ENCODE measurements at regions not wholly inside any gene's neighbourhood (a gene's known extent, or its start where the extent isn't known, plus 50 kb on each side); places are given as distances from the start of the nearest gene placed in this dataset.
"Not testable (repeated sequence)": the region's sequence is repeated elsewhere in the genome, so short reads cannot be mapped to it uniquely, and the experiment has no call there.

DNA sequence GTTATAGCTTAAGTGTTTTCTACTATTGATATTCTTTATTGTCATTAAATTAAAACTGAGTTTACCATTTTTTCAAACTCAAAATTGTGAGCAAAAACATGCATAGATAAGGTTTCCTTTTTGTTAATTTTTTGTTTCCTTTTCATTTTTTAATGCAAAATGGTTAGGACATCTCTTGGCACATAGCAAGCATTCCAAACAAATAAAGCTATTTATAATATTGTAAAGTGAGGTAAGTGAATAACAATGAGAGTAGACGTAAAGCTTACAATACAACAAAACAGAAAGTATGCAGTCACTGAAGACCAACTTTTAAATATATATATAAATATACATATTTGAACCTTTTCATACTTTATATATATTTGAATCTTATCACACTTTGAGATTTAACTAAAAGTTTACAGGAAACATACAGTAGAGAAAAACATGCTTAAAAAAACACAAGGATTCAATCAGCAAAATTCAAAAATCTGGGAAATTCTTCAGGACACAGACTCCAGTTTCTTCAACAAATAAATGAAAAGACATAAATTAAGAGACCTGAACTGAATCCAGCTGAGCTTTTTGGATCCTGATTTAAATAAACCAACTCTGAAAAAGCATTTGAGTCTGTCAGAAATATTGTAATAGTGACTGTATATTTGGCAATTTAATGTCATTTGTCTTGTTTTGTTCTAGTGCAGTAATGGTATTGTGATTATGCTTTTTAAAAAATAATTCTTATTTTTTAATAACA, 67.5 kb upstream of the SAMSN1 start:
- DNase-seq (ENCODE audit: low read depth), result no peak

DNA sequence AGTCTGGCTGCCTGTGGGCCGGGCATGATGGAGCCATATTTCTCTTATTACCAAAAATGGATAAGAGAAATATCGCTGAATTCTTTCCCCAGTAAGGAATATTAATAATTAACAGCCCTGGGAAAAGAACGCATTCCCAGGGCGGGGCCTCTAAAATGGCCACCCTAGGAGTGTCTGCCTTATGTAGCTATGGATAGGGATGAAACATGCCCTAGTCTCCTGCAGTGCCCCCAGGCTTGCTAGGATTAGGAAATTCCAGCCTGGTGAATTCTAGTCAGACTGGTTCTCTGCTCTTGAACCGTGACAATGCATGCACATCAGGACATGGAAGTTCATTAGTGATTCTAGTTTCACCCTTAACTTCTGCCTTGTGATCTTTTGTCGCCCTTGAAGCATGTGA, 64.0 kb upstream of the SAMSN1 start:
- DNase-seq (ENCODE audit: low read depth), result not testable (repeated sequence)

DNA sequence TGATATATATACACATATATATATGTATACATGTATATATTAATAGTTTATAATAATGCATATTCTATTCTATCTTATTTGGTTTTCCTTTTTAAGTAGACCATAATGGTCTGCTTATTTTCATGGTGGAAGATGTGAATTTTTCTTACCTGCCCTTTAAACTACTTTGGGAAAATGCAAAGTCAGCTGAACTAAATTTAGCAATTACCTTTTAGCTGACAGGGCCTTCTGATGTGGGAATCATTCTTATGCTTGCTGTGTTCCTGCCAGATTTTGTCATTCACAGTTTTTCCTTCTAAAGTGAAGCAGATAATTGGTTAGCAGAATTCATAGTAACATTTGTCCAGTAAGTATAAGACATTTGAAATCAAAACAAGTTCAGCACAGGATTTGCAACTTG, 63.2 kb upstream of the SAMSN1 start:
- no peak for DNase-seq (ENCODE audit: low read depth)

DNA sequence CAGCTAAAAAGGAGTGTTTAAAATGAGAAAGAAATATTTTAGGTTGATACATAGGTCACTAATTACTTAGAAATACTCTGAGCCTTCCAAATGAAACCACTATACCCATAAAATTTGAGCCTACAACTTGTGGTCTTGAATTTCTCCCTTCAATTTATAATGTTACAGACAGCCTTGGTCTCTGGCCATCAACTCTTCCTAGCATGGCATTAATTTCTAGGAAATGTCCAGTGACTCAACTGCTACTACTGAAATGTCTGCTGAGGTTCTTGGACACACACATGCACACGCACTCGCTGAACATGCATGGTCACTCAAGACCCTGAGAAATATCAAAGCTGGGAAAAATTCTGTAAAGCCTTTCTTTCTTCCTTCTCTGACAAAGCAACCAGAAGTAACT, 61.1 kb upstream of the SAMSN1 start:
- no peak for DNase-seq (ENCODE audit: low read depth)

DNA sequence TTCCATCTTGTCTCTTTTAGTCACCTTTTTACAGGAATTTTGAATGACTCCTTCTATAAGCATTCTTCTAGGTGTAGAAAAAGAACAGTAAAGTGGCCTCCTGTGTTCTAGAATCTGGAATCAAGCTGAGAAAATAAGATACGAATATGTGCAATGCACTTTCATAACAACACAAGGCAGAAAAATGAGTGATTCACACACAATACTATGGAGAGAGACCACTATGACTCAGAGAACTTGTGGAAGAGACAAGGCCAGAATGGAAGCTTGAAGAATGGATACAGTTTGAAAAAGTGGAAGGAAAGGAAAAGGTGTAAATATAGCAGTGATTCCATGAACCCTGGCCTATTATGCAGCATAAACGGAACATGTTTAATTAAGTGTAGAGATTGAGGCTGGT, 57.1 kb upstream of the SAMSN1 start:
- DNase-seq (ENCODE audit: low read depth), result peak; percentile 12

DNA sequence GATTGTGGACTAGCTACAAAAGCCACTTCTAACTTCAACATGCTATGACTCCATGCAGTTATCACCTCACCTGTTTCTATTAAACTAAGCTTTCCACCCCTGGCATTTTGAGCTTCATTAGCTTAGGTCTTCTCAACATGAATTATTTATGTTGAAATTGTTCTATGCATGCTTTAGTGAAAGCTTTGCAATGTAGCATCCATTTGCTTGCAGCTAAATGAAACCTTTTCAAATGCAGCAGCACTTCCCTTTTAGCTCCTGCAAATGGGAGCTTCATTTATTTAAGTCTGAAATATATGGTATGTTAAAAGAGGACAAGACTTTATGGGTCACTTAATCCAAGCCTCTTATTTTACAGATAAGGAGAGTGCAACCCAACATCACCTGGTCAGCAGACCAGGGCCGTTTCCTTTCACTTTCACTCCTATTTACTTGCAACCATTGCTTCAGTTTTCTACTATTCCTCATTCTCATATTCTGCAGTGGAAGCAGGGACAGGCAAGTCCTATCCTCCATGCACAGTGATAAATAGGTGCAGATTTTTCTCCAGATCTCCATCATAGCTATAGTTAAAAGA, 56.4 kb upstream of the SAMSN1 start:
- DNase-seq (ENCODE audit: low read depth), result no peak

DNA sequence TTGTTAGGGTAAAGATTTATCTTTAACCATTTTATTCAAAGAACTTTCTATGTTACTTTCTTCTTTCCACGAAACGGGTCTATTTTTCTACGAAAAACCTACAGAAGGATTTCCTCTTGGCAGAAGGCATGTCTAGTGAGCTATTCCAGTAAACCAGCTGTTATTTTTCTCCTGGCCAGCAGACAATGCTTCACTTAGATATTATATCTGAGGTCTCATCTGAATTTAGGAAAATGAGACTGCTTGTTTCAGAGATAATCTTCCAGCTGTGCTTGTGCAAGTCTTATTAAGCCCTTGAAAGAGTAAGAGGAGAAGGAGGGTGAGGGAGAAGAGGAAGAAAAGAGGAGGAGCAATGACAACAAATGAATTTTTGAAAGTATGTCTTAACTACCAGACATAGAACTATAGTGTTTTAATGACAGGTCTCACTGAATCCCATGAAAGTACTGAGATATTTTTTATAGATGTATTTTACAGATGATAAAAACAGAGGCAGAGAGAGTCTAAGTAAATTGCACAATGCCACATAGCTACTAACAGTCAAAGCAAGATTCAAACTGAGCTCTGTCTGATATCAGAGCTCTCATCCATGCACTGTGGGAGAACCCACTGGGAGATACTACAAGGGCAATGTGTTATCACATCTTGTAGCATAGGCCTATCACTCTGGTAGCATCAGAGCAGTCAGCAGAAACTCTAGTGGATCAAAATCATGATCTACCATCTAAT, 54.6 kb upstream of the SAMSN1 start:
- DNase-seq (ENCODE audit: low read depth), result no peak

DNA sequence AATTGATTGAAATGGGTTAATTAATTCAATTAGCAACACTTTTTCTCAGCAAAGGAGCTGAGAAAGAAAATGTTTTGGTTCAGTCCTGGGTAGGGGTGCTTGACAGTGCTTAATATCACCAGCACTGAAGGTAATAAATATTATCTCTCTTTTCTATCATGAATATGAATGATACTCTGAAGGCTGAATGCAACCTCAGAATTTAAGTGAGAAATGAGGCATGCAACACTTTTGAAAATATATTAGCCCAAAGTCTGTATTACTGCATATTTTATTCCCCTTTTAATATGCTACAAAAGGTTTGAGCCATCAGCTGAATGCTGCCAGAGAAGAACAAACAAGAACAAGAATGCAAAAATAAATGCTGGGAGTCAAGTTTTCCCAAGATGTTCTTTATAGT, 52.0 kb upstream of the SAMSN1 start:
- no peak for DNase-seq (ENCODE audit: low read depth)

Data from EH (cell line).